IMR-90 (cell line): ENCODE measurements at regions not wholly inside any gene's neighbourhood (a gene's known extent, or its start where the extent isn't known, plus 50 kb on each side); places are given as distances from the start of the nearest gene placed in this dataset.

Source experiments
- ATAC-seq: fragments of 200-7000 bp; cut with Tn5 transposase; 2 replicates; pipeline ENCODE4 v1.9.1; 2020; ENCODE audit warnings: low read depth, mild to moderate bottlenecking, moderate library complexity
- BruUV-seq: library from RNA; stranded (reverse); fragments of 400-500 nt; replicated peaks from 2 replicates; lab custom pipeline; 2021; lab: Mats Ljungman, UMichigan
- CTCF ChIA-PET: fragments of 300-600 bp; formaldehyde crosslinking; extraction: SDS; loops from one replicate; lab custom pipeline; 2021; ENCODE audit warnings: antibody characterized with exemption; lab: Yijun Ruan, JAX
- POLR2A ChIA-PET: fragments of 300-600 bp; sonication (Branson Sonifier 250); formaldehyde crosslinking; loops from one replicate; lab custom pipeline; 2022; ENCODE audit warnings: antibody characterized with exemption; ENCODE audit not compliant: unreplicated experiment; lab: Charles Lee
- DNase-seq: peaks from one replicate; pipeline ENCODE4 v3.0.0; 2013
- H2AFZ ChIP-seq: replicated peaks from 2 replicates; pipeline ENCODE3; 2013; ENCODE audit warnings: low read length, mild to moderate bottlenecking; ENCODE audit not compliant: poor library complexity
- H2AK5ac ChIP-seq: 2 replicates; pipeline ENCODE4 v1.6.1; 2013; ENCODE audit warnings: low read depth, low read length, inconsistent platforms
- H2AK9ac ChIP-seq: replicated peaks from 2 replicates; pipeline ENCODE3; 2013; ENCODE audit warnings: mild to moderate bottlenecking, low read depth, low read length, moderate library complexity; ENCODE audit not compliant: poor library complexity
- H2BK120ac ChIP-seq: 2 replicates; pipeline ENCODE4 v1.6.1; 2013; ENCODE audit warnings: low read depth, low read length, inconsistent platforms
- H2BK15ac ChIP-seq: 3 replicates; pipeline ENCODE4 v1.6.1; 2013; ENCODE audit warnings: low read depth, low read length, inconsistent platforms
- H2BK20ac ChIP-seq: 2 replicates; pipeline ENCODE4 v1.6.1; 2013; ENCODE audit warnings: low read depth, mild to moderate bottlenecking, inconsistent platforms, low read length, moderate library complexity
- H2BK5ac ChIP-seq: 2 replicates; pipeline ENCODE4 v1.6.1; 2013; ENCODE audit warnings: mild to moderate bottlenecking, low read depth, low read length, inconsistent platforms; ENCODE audit not compliant: poor library complexity, severe bottlenecking
- H3K14ac ChIP-seq: replicated peaks from 2 replicates; pipeline ENCODE4 v1.6.1; 2013; ENCODE audit warnings: low read depth, low read length, inconsistent platforms
- H3K18ac ChIP-seq: 2 replicates; pipeline ENCODE4 v1.6.1; 2013; ENCODE audit warnings: low read depth, low read length, control low read depth
- H3K23ac ChIP-seq: 2 replicates; pipeline ENCODE4 v1.6.1; 2013; ENCODE audit warnings: low read depth, low read length, inconsistent platforms
- H3K27ac ChIP-seq: 2 replicates; pipeline ENCODE4 v1.5.1; 2013; ENCODE audit warnings: mild to moderate bottlenecking, control low read depth, low read length; ENCODE audit not compliant: insufficient read depth
- H3K27me3 ChIP-seq: 2 replicates; pipeline ENCODE4 v1.6.1; 2013; ENCODE audit warnings: low read length; ENCODE audit not compliant: control insufficient read depth, insufficient read depth
- H3K36me3 ChIP-seq: 2 replicates; pipeline ENCODE4 v1.6.1; 2013; ENCODE audit warnings: low read length, mixed read lengths; ENCODE audit not compliant: control insufficient read depth, insufficient read depth
- H3K4ac ChIP-seq: 2 replicates; pipeline ENCODE4 v1.6.1; 2013; ENCODE audit warnings: low read depth, low read length, inconsistent platforms
- H3K4me1 ChIP-seq: 2 replicates; pipeline ENCODE4 v1.6.1; 2013; ENCODE audit warnings: low read length, mixed read lengths; ENCODE audit not compliant: control insufficient read depth, insufficient read depth
- H3K4me2 ChIP-seq: 2 replicates; pipeline ENCODE4 v1.6.1; 2013; ENCODE audit warnings: low read depth, mild to moderate bottlenecking, control low read depth, low read length, moderate library complexity
- H3K4me3 ChIP-seq: 2 replicates; pipeline ENCODE4 v1.5.1; 2013; ENCODE audit warnings: low read depth, mild to moderate bottlenecking, control low read depth, low read length, moderate library complexity; ENCODE audit not compliant: insufficient read depth
- H3K56ac ChIP-seq: 2 replicates; pipeline ENCODE4 v1.6.1; 2013; ENCODE audit warnings: low read length, inconsistent platforms; ENCODE audit not compliant: insufficient read depth; ENCODE audit errors: extremely low read depth
- H3K79me1 ChIP-seq, 2 experiments: 2 replicates each; pipeline ENCODE4 v1.6.1; 2013; ENCODE audit warnings: low read length in 2 of 2, inconsistent platforms in 1 of 2, low read depth in 1 of 2
- H3K9ac ChIP-seq: 2 replicates; pipeline ENCODE4 v1.6.1; 2013; ENCODE audit warnings: low read depth, low read length, control low read depth
- H3K9me1 ChIP-seq: 2 replicates; pipeline ENCODE4 v1.6.1; 2013; ENCODE audit warnings: low read length, inconsistent platforms; ENCODE audit not compliant: insufficient read depth
- H3K9me3 ChIP-seq: 2 replicates; pipeline ENCODE4 v1.6.1; 2013; ENCODE audit warnings: low read length; ENCODE audit not compliant: control insufficient read depth, insufficient read depth
- H4K20me1 ChIP-seq: 2 replicates; pipeline ENCODE4 v1.6.1; 2013; ENCODE audit warnings: low read length, inconsistent platforms; ENCODE audit not compliant: insufficient read depth
- H4K5ac ChIP-seq: 2 replicates; pipeline ENCODE4 v1.6.1; 2013; ENCODE audit warnings: mild to moderate bottlenecking, low read depth, low read length, control low read depth
- H4K8ac ChIP-seq, 2 experiments: 2 replicates each; pipeline ENCODE4 v1.6.1; 2013; ENCODE audit warnings: low read depth in 2 of 2, low read length in 2 of 2, control low read depth in 1 of 2, inconsistent platforms in 1 of 2
- H4K91ac ChIP-seq: 2 replicates; pipeline ENCODE4 v1.6.1; 2013; ENCODE audit warnings: low read depth, low read length, inconsistent platforms; ENCODE audit not compliant: insufficient read depth
- BHLHE40 ChIP-seq: fragments of 150-350 bp; IDR thresholded peaks from 2 replicates; pipeline ENCODE4 v1.6.1; 2016; ENCODE audit warnings: mild to moderate bottlenecking, low read depth, low read length
- CEBPB ChIP-seq: IDR thresholded peaks from 2 replicates; pipeline ENCODE4 v1.6.1; 2012; ENCODE audit warnings: low read depth, low read length, improper control_type of control experiment
- CHD1 ChIP-seq: IDR thresholded peaks from 2 replicates; pipeline ENCODE4 v1.6.1; 2012; ENCODE audit warnings: low read depth, low read length, improper control_type of control experiment
- CTCF ChIP-seq: conservative IDR thresholded peaks from 2 replicates; pipeline ENCODE4 v1.5.1; 2012; ENCODE audit warnings: mild to moderate bottlenecking, low read depth, low read length, improper control_type of control experiment
- ELK1 ChIP-seq: fragments of 150-350 bp; IDR thresholded peaks from 2 replicates; pipeline ENCODE4 v1.6.1; 2016; ENCODE audit warnings: low read depth, mild to moderate bottlenecking, low read length, moderate library complexity, borderline replicate concordance
- FOS ChIP-seq: fragments of 150-350 bp; IDR thresholded peaks from 2 replicates; pipeline ENCODE4 v1.6.1; 2016; ENCODE audit warnings: low read depth, low read length
- MAFK ChIP-seq: IDR thresholded peaks from 2 replicates; pipeline ENCODE4 v1.6.1; 2012; ENCODE audit warnings: low read depth, low read length, improper control_type of control experiment
- MAZ ChIP-seq: IDR thresholded peaks from 2 replicates; pipeline ENCODE4 v1.6.1; 2012; ENCODE audit warnings: low read depth, mild to moderate bottlenecking, low read length, improper control_type of control experiment, moderate library complexity, borderline replicate concordance
- MXI1 ChIP-seq: IDR thresholded peaks from 2 replicates; pipeline ENCODE4 v1.6.1; 2012; ENCODE audit warnings: low read depth, mild to moderate bottlenecking, low read length, moderate library complexity, borderline replicate concordance
- NFE2L2 ChIP-seq: fragments of 150-350 bp; IDR thresholded peaks from 2 replicates; pipeline ENCODE4 v1.6.1; 2016; ENCODE audit warnings: low read depth, mild to moderate bottlenecking, low read length
- POLR2A ChIP-seq: IDR thresholded peaks from 2 replicates; pipeline ENCODE4 v1.6.1; 2012; ENCODE audit warnings: mild to moderate bottlenecking, low read depth, low read length
- RAD21 ChIP-seq: IDR thresholded peaks from 2 replicates; pipeline ENCODE4 v1.6.1; 2012; ENCODE audit warnings: low read length, improper control_type of control experiment
- RCOR1 ChIP-seq: IDR thresholded peaks from 2 replicates; pipeline ENCODE4 v1.6.1; 2012; ENCODE audit warnings: mild to moderate bottlenecking, low read length, improper control_type of control experiment; ENCODE audit not compliant: insufficient replicate concordance
- RFX5 ChIP-seq: IDR thresholded peaks from 2 replicates; pipeline ENCODE4 v1.8.0; 2012; ENCODE audit warnings: low read depth, mild to moderate bottlenecking, low read length, moderate library complexity
- SMC3 ChIP-seq: fragments of 150-350 bp; IDR thresholded peaks from 2 replicates; pipeline ENCODE4 v1.6.1; 2016; ENCODE audit warnings: low read depth, mild to moderate bottlenecking, antibody characterized with exemption, low read length, moderate library complexity
- USF2 ChIP-seq: fragments of 150-350 bp; IDR thresholded peaks from 2 replicates; pipeline ENCODE4 v1.6.1; 2017; ENCODE audit warnings: mild to moderate bottlenecking, antibody characterized with exemption, low read length, low read depth
- WGBS, 2 experiments: methylation state at CpG; one replicate each; pipeline versions ENCODE4 v1.1.5 to v1.1.7; 2013; ENCODE audit warnings: missing lambda C conversion rate in 2 of 2; ENCODE audit not compliant: insufficient read length in 1 of 2; ENCODE audit errors: extremely low coverage in 2 of 2; 5-methylcytosine and 5-hydroxymethylcytosine counted together
- dilution Hi-C: fragments of 300-500 bp; cut with HindIII; formaldehyde crosslinking; loops from one replicate; pipeline ENCODE4 v1.14.3; 2018; ENCODE audit warnings: low sequenced_read_pairs; ENCODE audit not compliant: unreplicated experiment
- in situ Hi-C: fragments of 300-500 bp; cut with MboI; formaldehyde crosslinking; loops from 3 replicates; pipeline ENCODE4 v1.14.3; 2019; ENCODE audit warnings: low sequenced_read_pairs, inconsistent platforms, mixed read lengths
- intact Hi-C: fragments of 100-400 bp; cut with micrococcal nuclease; formaldehyde crosslinking; loops from 2 replicates; pipeline ENCODE4 v1.10.0; 2022

GRCh38 chr20:55544638-55545037 lies 460.7 kb downstream of the CBLN4 start:
- POLR2A ChIA-PET = no interaction called here
- Histone ChIP-seq H4K8ac (no peak overlapping the region), H2AFZ (no peak overlapping the region), H3K4ac (no peak overlapping the region), H4K20me1 (no peaks in the 10 kb centered on the region), H3K9me1 (no peaks in the 10 kb centered on the region), H2BK15ac (no peak overlapping the region), H3K4me1 (no peaks in the 10 kb centered on the region), H2BK120ac (no peak overlapping the region), H3K27ac (no peak overlapping the region), H3K79me1 (no peaks in the 10 kb centered on the region), H3K4me3 (no peak overlapping the region), H3K4me2 (no peak overlapping the region), H3K27me3 (no peaks in the 10 kb centered on the region), H3K36me3 (no peaks in the 10 kb centered on the region), H3K14ac (no peak overlapping the region), H2AK9ac (no peak overlapping the region), H2AK5ac (no peak overlapping the region), H3K9ac (no peak overlapping the region), H3K56ac (no peak overlapping the region), H4K5ac (no peak overlapping the region), H2BK5ac (no peak overlapping the region), H4K91ac (no peak overlapping the region), H3K23ac (no peak overlapping the region), H3K18ac (no peak overlapping the region), H3K9me3 (peaks cover 16% of the 10 kb centered on the region), H2BK20ac (no peak overlapping the region)
- BruUV-seq = no TSS peak
- ATAC-seq = no peak
- TF ChIP-seq USF2 (no peak), CTCF (no peak), FOS (no peak), SMC3 (no peak), RFX5 (no peak), POLR2A (no peak), NFE2L2 (no peak), CHD1 (no peak), RAD21 (no peak), ELK1 (no peak), CEBPB (no peak), MAFK (no peak), MXI1 (no peak), BHLHE40 (no peak), RCOR1 (no peak), MAZ (no peak)
- CTCF ChIA-PET = interaction anchor here (0.6 kb wide), 1 partner anchor 265 kb away, joined by 5 read pairs; no protein-coding TSS in a partner anchor
- no peak for DNase-seq
- dilution Hi-C loops (no loop called here), in situ Hi-C loops (no loop called here), intact Hi-C loops (no loop called here)
- WGBS, 2 experiments = no CpG with 5 or more reads among the region's 4 CpGs
